ENCODE measurements at regions not wholly inside any gene's neighbourhood (a gene's known extent, or its start where the extent isn't known, plus 50 kb on each side); places are given as distances from the start of the nearest gene placed in this dataset.

DNA sequence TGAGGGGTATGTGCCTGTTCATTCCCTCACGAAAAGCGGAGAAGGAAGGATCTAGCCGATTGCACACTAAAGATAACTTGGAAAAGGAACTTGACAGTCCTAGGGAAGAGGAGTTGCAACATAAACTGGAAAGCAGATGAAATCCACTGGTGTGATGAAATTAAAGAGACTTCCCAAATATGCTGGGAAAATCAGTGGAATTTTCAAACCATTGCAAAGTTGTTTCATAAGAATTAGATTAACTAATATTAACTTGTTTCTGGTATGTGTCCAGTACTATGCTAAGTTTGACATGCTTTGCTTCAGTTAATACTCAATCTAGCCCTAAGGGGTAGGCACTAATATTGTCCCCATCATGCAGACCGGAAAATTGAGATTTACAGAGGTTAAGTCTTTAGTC lies 222.7 kb downstream of the IKZF2 start:
- Mint-ChIP-seq H3K9me3 (ENCODE audit: low read depth, unreplicated experiment) (no peaks in the 10 kb centered on the region), H3K27ac (ENCODE audit: unreplicated experiment) (no peak overlapping the region), H3K36me3 (ENCODE audit: insufficient read depth, unreplicated experiment) (no peaks in the 10 kb centered on the region), H3K4me3 (ENCODE audit: low read depth, unreplicated experiment) (no peak overlapping the region), H3K4me1 (ENCODE audit: low read depth, unreplicated experiment) (no peaks in the 10 kb centered on the region), H3K27me3 (ENCODE audit: unreplicated experiment) (no peaks in the 10 kb centered on the region)
- BruUV-seq (replicated peaks) = no TSS peak
- TF ChIP-seq, protein P1, sequence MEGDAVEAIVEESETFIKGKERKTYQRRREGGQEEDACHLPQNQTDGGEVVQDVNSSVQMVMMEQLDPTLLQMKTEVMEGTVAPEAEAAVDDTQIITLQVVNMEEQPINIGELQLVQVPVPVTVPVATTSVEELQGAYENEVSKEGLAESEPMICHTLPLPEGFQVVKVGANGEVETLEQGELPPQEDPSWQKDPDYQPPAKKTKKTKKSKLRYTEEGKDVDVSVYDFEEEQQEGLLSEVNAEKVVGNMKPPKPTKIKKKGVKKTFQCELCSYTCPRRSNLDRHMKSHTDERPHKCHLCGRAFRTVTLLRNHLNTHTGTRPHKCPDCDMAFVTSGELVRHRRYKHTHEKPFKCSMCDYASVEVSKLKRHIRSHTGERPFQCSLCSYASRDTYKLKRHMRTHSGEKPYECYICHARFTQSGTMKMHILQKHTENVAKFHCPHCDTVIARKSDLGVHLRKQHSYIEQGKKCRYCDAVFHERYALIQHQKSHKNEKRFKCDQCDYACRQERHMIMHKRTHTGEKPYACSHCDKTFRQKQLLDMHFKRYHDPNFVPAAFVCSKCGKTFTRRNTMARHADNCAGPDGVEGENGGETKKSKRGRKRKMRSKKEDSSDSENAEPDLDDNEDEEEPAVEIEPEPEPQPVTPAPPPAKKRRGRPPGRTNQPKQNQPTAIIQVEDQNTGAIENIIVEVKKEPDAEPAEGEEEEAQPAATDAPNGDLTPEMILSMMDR (IDR thresholded peaks at IDR 0.05; ENCODE audit: unreplicated experiment) = no peak
- DNase-seq = no peak
- CTCF ChIA-PET = no interaction called here
- intact Hi-C loops (cut with micrococcal nuclease; ENCODE audit: unreplicated experiment) = no loop called here

DNA sequence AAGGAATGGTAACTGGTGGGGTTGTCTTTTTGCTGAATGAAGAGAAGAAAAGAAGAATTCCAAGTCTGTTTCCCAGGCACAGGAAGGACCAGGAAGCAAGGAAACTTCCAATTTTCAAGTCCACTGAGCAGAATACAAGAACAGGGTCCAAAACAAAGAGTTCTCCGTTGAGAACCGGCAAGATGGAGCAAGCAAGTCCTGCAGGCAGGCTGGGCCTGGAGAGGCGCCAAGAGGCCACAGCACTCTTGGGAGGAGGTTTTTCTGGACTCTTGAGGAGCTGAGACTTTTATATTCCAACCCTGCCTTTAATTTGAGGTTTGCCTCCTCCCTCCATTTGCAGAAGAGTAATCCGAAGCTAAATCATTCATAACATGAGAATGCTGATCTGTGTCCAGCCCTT lies 224.5 kb downstream of the IKZF2 start:
- no peak for DNase-seq
- BruUV-seq (replicated peaks) = no TSS peak
- TF ChIP-seq, protein P1 (IDR thresholded peaks at IDR 0.05; ENCODE audit: unreplicated experiment) = no peak
- Mint-ChIP-seq H3K36me3 (ENCODE audit: insufficient read depth, unreplicated experiment) (no peaks in the 10 kb centered on the region), H3K4me1 (ENCODE audit: low read depth, unreplicated experiment) (no peaks in the 10 kb centered on the region), H3K27ac (ENCODE audit: unreplicated experiment) (no peak overlapping the region), H3K4me3 (ENCODE audit: low read depth, unreplicated experiment) (no peak overlapping the region), H3K27me3 (ENCODE audit: unreplicated experiment) (no peaks in the 10 kb centered on the region), H3K9me3 (ENCODE audit: low read depth, unreplicated experiment) (no peaks in the 10 kb centered on the region)
- CTCF ChIA-PET = no interaction called here
- intact Hi-C loops (cut with micrococcal nuclease; ENCODE audit: unreplicated experiment) = no loop called here

DNA sequence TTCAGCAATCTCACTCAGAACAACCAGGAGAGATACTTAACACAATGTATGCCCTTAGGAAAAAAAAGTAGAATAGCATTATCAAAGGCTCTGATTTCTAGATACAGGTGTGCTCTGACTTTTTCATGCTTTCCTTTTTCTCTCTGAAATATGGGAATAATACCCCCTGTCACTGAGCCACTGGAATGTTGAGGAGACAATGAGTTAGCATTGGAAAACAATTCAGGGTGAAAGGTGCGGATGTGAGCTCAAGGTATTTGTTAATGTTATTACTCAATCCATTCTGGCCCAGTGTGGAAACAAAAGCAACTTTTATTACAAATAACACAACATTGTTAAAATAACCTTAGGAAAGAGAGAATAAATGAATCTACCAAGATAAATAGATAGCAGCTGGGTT lies 228.0 kb downstream of the IKZF2 start:
- intact Hi-C loops (cut with micrococcal nuclease; ENCODE audit: unreplicated experiment) = no loop called here
- H3K27me3 Mint-ChIP-seq (ENCODE audit: unreplicated experiment) = no peaks in the 10 kb centered on the region
- no peak overlapping the region for H3K4me3 Mint-ChIP-seq (ENCODE audit: low read depth, unreplicated experiment)
- BruUV-seq (replicated peaks) = no TSS peak
- CTCF ChIA-PET = no interaction called here
- no peaks in the 10 kb centered on the region for H3K36me3 Mint-ChIP-seq (ENCODE audit: insufficient read depth, unreplicated experiment)
- no peak overlapping the region for H3K27ac Mint-ChIP-seq (ENCODE audit: unreplicated experiment)
- H3K9me3 Mint-ChIP-seq (ENCODE audit: low read depth, unreplicated experiment) = no peaks in the 10 kb centered on the region
- DNase-seq = no peak
- TF ChIP-seq, protein P1 (IDR thresholded peaks at IDR 0.05; ENCODE audit: unreplicated experiment) = no peak
- H3K4me1 Mint-ChIP-seq (ENCODE audit: low read depth, unreplicated experiment) = peaks cover 30% of the 10 kb centered on the region

DNA sequence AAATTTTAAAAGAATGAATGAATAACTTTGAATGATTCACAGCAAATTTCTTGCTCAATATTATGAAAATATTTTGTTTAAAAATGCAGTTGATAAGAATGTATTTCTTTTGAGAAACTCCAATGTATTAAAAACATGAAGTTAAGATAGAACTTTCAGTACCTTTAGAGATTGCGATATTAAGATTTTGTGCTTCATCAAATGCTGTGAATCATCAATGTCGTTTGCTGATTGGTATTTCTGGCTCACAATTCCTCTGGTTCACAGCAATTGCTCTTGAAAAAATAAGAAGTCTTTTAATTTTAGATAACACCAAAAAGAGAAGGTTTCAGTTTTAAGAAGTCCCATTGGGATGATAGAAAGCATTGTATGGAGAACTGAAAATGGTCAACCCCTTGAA lies 228.7 kb downstream of the IKZF2 start:
- H3K27ac Mint-ChIP-seq (ENCODE audit: unreplicated experiment) = no peak overlapping the region
- H3K27me3 Mint-ChIP-seq (ENCODE audit: unreplicated experiment) = no peaks in the 10 kb centered on the region
- CTCF ChIA-PET = no interaction called here
- no peaks in the 10 kb centered on the region for H3K9me3 Mint-ChIP-seq (ENCODE audit: low read depth, unreplicated experiment)
- H3K4me3 Mint-ChIP-seq (ENCODE audit: low read depth, unreplicated experiment) = no peak overlapping the region
- intact Hi-C loops (cut with micrococcal nuclease; ENCODE audit: unreplicated experiment) = no loop called here
- DNase-seq = no peak
- BruUV-seq (replicated peaks) = no TSS peak
- H3K36me3 Mint-ChIP-seq (ENCODE audit: insufficient read depth, unreplicated experiment) = no peaks in the 10 kb centered on the region
- H3K4me1 Mint-ChIP-seq (ENCODE audit: low read depth, unreplicated experiment) = peaks cover 30% of the 10 kb centered on the region
- TF ChIP-seq, protein P1 (IDR thresholded peaks at IDR 0.05; ENCODE audit: unreplicated experiment) = no peak

DNA sequence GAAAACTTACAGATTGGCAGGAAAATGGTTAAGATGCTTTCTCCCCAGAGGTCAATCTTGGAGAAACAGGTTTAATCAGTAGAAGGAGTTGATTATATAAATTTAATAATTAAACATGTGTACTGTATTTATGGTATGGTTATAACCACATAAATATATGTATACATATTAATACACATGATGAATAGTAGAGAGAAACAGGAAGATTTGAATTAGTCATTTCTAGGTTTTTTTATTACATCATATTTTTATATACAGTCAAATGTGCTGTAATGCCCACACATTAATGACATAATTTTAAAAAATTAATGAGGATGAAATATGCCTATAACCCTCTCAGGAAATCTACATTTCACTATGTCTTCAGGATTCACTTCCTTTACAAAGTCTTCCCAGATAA lies 229.7 kb downstream of the IKZF2 start:
- Mint-ChIP-seq H3K36me3 (ENCODE audit: insufficient read depth, unreplicated experiment) (no peaks in the 10 kb centered on the region), H3K27ac (ENCODE audit: unreplicated experiment) (no peak overlapping the region), H3K9me3 (ENCODE audit: low read depth, unreplicated experiment) (no peaks in the 10 kb centered on the region), H3K27me3 (ENCODE audit: unreplicated experiment) (no peaks in the 10 kb centered on the region), H3K4me1 (ENCODE audit: low read depth, unreplicated experiment) (peaks cover 31% of the 10 kb centered on the region), H3K4me3 (ENCODE audit: low read depth, unreplicated experiment) (no peak overlapping the region)
- BruUV-seq (replicated peaks) = no TSS peak
- no peak for DNase-seq
- CTCF ChIA-PET = no interaction called here
- intact Hi-C loops (cut with micrococcal nuclease; ENCODE audit: unreplicated experiment) = no loop called here
- TF ChIP-seq, protein P1 (IDR thresholded peaks at IDR 0.05; ENCODE audit: unreplicated experiment) = no peak

Data from Calu3 (cell line).